GM12873 (cell line): ENCODE measurements at regions not wholly inside any gene's neighbourhood (a gene's known extent, or its start where the extent isn't known, plus 50 kb on each side); places are given as distances from the start of the nearest gene placed in this dataset.

Source experiments
- TF ChIP-seq, protein P1 (sequence below): IDR thresholded peaks from 2 replicates; pipeline ENCODE4 v1.5.1; 2012; ENCODE audit warnings: low read depth, mild to moderate bottlenecking, moderate library complexity, low read length, control low read depth; ENCODE audit not compliant: insufficient read depth; ENCODE audit errors: missing control alignments

DNA sequence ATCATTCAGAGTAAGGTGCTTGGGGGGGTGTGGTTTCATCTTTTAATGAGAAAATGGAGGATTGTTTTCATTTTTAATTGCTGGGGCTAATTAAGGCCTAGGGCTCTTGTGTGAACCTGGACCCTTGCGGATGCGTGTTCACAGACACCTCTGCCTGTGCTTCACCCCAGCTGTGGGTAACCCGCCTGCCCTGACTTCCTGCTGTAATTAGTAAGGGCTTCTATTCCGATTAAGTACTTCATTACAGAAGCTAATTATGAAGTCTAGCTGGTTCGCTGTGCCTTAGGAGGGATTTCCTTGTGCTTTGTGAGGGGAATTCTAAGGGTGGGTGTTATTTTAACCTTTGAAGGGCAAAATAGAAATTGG, 215.3 kb downstream of the PMP22 start:
- TF ChIP-seq, protein P1, sequence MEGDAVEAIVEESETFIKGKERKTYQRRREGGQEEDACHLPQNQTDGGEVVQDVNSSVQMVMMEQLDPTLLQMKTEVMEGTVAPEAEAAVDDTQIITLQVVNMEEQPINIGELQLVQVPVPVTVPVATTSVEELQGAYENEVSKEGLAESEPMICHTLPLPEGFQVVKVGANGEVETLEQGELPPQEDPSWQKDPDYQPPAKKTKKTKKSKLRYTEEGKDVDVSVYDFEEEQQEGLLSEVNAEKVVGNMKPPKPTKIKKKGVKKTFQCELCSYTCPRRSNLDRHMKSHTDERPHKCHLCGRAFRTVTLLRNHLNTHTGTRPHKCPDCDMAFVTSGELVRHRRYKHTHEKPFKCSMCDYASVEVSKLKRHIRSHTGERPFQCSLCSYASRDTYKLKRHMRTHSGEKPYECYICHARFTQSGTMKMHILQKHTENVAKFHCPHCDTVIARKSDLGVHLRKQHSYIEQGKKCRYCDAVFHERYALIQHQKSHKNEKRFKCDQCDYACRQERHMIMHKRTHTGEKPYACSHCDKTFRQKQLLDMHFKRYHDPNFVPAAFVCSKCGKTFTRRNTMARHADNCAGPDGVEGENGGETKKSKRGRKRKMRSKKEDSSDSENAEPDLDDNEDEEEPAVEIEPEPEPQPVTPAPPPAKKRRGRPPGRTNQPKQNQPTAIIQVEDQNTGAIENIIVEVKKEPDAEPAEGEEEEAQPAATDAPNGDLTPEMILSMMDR, result no peak

DNA sequence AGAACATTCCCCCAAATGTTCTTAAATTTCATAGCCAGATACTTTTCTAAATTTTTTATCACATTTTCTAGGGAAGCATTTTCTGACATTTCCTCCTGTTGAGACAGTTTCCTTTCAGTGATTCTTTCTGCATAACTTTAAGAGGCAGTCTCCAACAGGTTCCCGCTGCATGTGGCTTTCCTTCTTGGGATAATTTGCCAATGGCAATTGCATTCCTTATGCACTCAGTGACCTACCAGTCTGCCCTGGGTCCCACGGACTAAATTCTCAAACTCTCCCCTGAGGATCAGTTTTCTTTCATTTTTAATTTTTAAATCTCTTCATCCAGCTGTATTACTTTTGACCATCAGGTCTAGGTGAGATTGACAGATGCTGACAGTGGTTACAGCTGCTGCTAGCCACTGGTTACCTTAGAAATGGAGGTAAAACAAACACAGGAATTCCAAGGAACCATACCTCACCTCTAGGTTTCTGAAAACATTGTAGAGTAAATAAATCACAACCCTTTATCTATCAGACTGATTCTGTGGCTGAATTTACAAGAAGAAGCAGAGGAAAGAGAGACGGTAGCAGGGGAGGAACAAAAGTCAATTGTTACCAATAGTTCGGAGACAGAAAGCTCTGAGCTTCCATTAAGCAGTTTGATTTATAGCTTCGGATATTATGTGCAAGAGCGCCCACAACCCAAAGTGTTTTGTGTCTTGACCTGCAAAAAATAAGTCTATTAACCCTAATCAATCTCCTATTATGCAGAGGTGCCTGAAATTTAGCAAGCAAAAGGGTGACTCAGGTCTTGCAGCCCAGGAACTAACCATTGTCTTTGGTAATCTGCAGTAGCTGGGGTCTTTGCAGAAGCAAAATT, 216.0 kb downstream of the PMP22 start:
- TF ChIP-seq, protein P1, result no peak

DNA sequence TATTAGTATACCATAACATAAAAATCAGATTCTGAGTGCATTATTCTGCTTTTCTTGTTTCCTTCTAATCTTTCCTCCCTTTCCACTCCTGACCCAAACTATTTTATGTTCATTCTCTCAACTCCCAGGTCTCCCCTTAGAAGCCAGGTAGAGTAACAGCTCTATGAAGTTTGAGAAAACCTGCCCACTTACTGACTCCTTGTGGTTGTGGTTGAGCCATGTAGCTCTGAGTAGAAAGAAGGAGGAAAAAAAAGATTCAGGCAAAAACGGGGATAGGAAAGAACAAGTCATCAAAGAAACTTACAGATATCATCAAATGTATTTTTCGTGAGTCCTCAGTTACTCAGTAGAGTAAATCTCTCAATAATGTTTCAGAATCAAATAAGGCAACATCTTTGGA, 216.7 kb downstream of the PMP22 start:
- TF ChIP-seq, protein P1, result no peak

DNA sequence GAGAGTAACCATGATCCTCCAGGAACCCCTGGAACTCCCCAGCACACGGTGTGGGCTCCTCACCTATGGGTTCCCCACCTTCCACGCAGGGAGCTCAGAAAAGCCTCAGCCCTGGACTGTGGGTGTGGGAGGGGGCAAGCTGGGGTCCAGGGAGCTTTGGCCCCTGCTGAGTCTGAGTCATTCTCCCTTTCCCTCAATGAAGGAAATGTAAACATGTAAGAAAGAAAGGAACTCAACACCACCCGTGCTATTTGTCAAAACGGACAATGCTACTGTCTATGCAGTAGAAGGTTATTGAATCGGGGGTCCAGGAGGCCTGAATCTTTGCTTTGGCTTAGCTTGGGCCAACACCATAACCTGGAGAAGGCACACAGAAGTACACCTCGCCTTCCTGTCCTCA, 222.8 kb downstream of the PMP22 start:
- TF ChIP-seq, protein P1, result no peak

DNA sequence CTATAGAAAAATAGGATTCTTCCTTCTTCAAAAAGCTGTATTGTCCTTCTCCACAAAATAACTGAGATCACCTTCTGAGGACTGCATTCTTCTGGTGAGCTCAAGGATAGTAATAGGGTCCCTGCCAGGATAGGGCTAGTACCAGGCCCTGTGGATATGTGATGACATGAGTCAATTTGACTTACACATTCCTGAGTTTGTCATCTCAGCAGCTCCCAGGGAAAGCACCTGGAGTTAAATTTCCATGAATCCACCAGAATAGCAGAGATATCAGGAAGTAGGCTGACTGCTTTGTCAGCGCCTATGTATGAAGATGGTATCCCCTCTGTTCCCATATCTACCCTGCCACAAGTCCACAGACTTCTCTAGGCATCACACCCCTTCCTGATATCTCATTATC, 225.8 kb downstream of the PMP22 start:
- TF ChIP-seq, protein P1, result no peak

DNA sequence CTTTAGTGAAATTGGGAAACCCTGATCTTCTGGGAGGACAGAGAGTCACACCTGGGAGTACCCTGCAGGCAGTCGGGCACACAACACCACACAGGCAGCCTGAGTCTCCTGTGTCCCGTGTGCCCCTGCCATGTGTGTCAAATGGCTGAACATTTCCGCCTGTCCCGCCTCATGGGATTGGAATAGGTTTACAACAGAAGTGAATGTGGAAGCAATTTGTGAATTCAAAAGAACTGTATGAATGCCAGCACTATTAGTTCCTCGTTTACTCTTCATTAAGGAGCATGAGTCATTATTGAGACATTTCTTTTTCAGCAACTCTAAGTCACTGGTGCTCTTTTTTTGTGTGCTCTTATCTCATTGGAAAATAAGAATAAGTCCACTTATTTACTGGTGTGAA, 226.5 kb downstream of the PMP22 start:
- TF ChIP-seq, protein P1, result no peak

DNA sequence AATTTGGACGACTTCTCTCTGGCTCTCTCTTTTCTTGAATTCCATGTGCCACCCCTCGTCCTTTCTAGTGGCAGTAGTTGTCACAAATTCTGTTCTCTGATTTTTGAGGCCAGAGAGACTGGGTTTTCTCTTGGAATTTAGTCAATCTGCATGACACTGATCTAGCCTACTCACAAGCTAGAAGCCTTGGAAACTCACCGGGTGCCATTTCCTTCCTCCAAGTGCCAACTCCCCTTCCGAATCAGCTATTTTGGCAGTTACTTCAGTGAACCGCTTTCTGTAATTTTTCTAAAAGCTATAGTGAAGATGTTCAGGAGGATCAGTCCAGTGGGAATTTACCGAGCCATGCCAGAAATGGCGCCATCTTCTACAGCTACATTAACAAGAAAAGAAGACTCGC, 228.9 kb downstream of the PMP22 start:
- TF ChIP-seq, protein P1, result no peak
